Left lung (tissue), 4 donors: ENCODE measurements at regions not wholly inside any gene's neighbourhood (a gene's known extent, or its start where the extent isn't known, plus 50 kb on each side); places are given as distances from the start of the nearest gene placed in this dataset.

Experiments used
- ATAC-seq: fragments of 200-7000 bp; cut with Tn5 transposase; one replicate; pipeline ENCODE4 v1.9.1; 2020; ENCODE audit warnings: moderate library complexity
- DNase-seq, 4 donors: peaks; one replicate each; pipeline ENCODE4 v3.0.0-alpha.2; 2013 to 2020
- H3K27ac ChIP-seq, 2 donors: fragments of 200-600 bp; sonication (generic) in 1 of 2; one replicate each; pipeline versions ENCODE4 v1.5.0 to v1.8.0; 2020 to 2021
- H3K27me3 ChIP-seq, 2 donors: fragments of 200-600 bp; sonication (generic) in 1 of 2; one replicate each; pipeline versions ENCODE4 v1.5.0 to v1.8.0; 2020 to 2021
- H3K36me3 ChIP-seq, 2 donors: fragments of 200-600 bp; sonication (generic) in 1 of 2; one replicate each; pipeline versions ENCODE4 v1.5.0 to v1.8.0; 2020 to 2021
- H3K4me1 ChIP-seq, 2 donors: fragments of 200-600 bp; one replicate each; pipeline ENCODE4 v1.8.0; 2021
- H3K4me3 ChIP-seq, 2 donors: fragments of 200-600 bp; sonication (generic) in 1 of 2; one replicate each; pipeline versions ENCODE4 v1.5.0 to v1.8.0; 2020 to 2021; ENCODE audit warnings: mild to moderate bottlenecking in 1 of 2
- H3K9me3 ChIP-seq, 2 donors: fragments of 200-600 bp; sonication (generic) in 1 of 2; one replicate each; pipeline versions ENCODE4 v1.5.0 to v1.8.0; 2020 to 2021
- intact Hi-C, 2 donors: fragments of 100-400 bp; cut with DNase I; formaldehyde crosslinking; loops; one replicate each; pipeline versions ENCODE4 v1.11.2 to v1.14.2; 2022
- TF ChIP-seq, protein P1 (sequence below), 2 donors: fragments of 200-600 bp; sonication (generic) in 1 of 2; IDR thresholded peaks; one replicate each; pipeline versions ENCODE4 v1.5.0 to v1.8.0; 2021; ENCODE audit warnings: antibody characterized with exemption in 2 of 2
- donor health status: DM: no; HTN: yes; CAD: no.
- donor health status: DM: no; HTN: no; CAD: no.

DNA sequence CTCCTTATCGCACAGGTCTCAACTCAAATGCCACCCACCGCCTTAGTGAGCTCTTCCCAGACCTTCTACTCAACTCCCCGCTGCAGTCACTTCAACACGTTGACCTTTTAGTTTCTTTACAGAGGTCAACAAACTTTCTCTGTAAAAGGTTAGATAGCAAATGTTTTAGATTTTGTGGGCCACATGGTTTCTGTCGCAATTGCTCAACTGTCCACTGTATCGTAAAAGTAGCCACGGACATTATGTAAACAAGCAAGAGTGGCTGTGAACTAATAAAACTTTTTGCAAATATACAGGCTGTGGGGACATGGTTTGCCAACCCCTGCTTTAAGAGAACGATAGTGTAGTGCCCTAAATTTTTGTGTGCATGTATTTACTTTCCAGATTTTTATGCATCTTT is 247.6 kb upstream of the TSHZ2 start:
- DNase-seq (no peak), ATAC-seq (peak; percentile 33)
- TF ChIP-seq, protein P1, sequence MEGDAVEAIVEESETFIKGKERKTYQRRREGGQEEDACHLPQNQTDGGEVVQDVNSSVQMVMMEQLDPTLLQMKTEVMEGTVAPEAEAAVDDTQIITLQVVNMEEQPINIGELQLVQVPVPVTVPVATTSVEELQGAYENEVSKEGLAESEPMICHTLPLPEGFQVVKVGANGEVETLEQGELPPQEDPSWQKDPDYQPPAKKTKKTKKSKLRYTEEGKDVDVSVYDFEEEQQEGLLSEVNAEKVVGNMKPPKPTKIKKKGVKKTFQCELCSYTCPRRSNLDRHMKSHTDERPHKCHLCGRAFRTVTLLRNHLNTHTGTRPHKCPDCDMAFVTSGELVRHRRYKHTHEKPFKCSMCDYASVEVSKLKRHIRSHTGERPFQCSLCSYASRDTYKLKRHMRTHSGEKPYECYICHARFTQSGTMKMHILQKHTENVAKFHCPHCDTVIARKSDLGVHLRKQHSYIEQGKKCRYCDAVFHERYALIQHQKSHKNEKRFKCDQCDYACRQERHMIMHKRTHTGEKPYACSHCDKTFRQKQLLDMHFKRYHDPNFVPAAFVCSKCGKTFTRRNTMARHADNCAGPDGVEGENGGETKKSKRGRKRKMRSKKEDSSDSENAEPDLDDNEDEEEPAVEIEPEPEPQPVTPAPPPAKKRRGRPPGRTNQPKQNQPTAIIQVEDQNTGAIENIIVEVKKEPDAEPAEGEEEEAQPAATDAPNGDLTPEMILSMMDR (IDR thresholded peaks at IDR 0.05), result no peak
- Histone ChIP-seq H3K36me3 (no peaks in the 10 kb centered on the region), H3K9me3 (no peaks in the 10 kb centered on the region), H3K27ac (no peak overlapping the region), H3K4me1 (no peaks in the 10 kb centered on the region), H3K27me3 (no peaks in the 10 kb centered on the region), H3K4me3 (no peak overlapping the region)
- intact Hi-C loops, result no loop called here

DNA sequence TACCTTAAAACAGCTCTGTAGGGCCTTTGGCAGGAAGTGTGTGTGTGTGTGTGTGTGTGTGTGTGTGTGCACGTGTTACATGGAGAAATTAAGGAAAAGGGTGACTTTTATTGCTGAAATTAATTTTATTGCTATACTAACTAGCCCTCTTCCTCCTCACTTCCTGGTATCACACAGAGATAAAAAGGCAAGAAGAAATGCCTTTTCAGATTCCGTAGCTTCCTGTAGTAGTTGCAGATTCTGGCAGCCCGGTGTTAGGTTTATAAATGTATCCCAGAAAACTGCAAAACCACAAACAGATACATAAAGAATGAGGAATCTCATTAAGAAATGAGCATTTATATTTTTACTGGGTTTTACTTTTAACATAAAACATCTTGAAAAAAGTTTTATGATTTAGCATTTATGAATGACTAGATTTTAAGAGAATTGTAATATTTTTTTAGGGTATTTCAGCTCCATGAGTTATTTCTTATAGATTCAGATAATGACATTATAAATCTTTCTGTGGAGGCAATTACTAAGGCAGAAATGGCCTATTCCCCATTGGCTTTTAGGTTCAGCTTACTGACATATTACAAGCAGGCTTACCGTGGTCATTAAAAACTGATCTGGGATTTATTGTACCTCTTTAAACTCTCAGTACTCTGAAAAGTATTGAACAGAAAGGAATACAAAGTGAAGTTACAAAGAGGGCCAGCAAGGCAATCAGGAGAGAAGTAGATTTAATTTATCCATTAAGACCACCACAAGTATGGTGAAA is 249.1 kb upstream of the TSHZ2 start:
- intact Hi-C loops, result no loop called here
- Histone ChIP-seq H3K4me1 (no peaks in the 10 kb centered on the region), H3K36me3 (no peaks in the 10 kb centered on the region), H3K4me3 (no peak overlapping the region), H3K27me3 (no peaks in the 10 kb centered on the region), H3K9me3 (no peaks in the 10 kb centered on the region), H3K27ac (no peak overlapping the region)
- TF ChIP-seq, protein P1 (IDR thresholded peaks at IDR 0.05), result no peak
- ATAC-seq (no peak), DNase-seq (no peak)

DNA sequence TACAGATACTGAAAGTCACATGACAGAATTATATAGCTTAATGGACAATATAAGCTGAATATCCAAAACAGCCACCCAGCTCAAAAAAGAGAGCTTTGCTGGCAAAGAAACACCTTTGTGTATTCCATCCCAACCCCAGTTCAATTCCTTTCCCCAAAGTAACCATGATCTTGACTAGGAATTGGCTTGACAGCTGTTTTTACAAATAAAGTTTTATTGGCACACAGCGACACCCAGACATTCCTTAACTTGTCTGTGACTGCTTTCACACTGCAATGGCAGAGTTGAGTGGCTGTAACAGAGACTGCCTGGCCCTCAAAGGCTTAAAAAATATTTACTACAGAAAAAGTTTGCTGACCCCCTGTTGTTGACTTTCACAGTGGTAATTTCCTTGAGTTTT is 264.0 kb upstream of the TSHZ2 start:
- no peak overlapping the region for H3K4me3 ChIP-seq
- no peaks in the 10 kb centered on the region for H3K9me3 ChIP-seq
- H3K4me1 ChIP-seq, result no peaks in the 10 kb centered on the region
- no peaks in the 10 kb centered on the region for H3K36me3 ChIP-seq
- DNase-seq (no peak), ATAC-seq (no peak)
- TF ChIP-seq, protein P1 (IDR thresholded peaks at IDR 0.05), result no peak
- H3K27me3 ChIP-seq, result no peaks in the 10 kb centered on the region
- intact Hi-C loops, result no loop called here
- H3K27ac ChIP-seq, result no peak overlapping the region

DNA sequence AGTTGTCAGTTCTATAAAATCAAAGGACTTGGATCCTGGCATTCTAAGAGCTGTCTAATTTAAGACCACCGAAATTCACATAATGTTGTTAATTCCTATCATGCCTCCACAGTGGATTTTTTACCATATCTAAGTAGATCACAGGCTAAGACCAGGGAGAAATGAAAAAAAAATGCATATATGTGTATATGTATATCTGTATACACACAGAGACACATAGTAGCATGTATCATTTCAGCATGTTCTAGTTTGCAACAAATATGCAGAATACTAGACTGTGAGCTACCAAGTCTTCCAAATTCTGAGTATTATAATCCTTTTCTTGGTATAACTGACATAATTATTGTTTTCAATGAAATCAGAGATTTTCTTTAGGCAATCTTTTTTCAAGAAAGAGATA is 267.6 kb upstream of the TSHZ2 start:
- Histone ChIP-seq H3K27me3 (no peaks in the 10 kb centered on the region), H3K9me3 (no peaks in the 10 kb centered on the region), H3K36me3 (no peaks in the 10 kb centered on the region), H3K4me3 (no peak overlapping the region), H3K4me1 (no peaks in the 10 kb centered on the region), H3K27ac (no peak overlapping the region)
- ATAC-seq, result no peak
- intact Hi-C loops, result no loop called here
- TF ChIP-seq, protein P1 (IDR thresholded peaks at IDR 0.05), result no peak
- no peak for DNase-seq

DNA sequence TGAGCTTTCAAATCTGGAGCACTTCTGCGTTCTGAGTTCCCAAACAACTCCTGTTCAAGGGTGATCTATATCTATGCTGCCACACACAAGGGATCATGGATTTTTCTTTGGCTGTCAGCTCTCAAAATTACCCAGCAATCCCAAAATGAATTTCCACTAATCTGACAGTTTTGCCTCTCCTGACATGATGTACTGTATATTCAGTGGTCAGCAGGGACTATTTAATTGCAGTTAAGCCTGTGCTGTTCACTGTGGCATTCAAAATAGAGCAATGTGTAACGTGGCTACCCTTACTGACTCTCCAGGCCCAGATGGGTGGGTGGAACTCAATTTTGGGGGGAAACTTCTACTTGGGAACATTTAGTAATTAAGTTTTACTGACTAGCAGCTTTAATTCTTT is 283.8 kb upstream of the TSHZ2 start:
- Histone ChIP-seq H3K9me3 (peaks cover 0 to 3% of the 10 kb centered on the region in 2 donors), H3K4me1 (no peaks in the 10 kb centered on the region), H3K27me3 (peaks cover 0 to 5% of the 10 kb centered on the region in 2 donors), H3K4me3 (no peak overlapping the region), H3K36me3 (no peaks in the 10 kb centered on the region), H3K27ac (no peak overlapping the region)
- intact Hi-C loops, result no loop called here
- DNase-seq (no peak), ATAC-seq (no peak)
- TF ChIP-seq, protein P1 (IDR thresholded peaks at IDR 0.05), result no peak
